ENCODE measurements at regions not wholly inside any gene's neighbourhood (a gene's known extent, or its start where the extent isn't known, plus 50 kb on each side); places are given as distances from the start of the nearest gene placed in this dataset.

- no peak for DNase-seq
- in situ Hi-C loops (cut with HindIII; ENCODE audit: low pct_ligation_motif_present, low pct_unique_long_range_greater_than_20kb, low sequenced_read_pairs), result no loop called here
Measured at GRCh38 chr7:42385912-42386311, 148.9 kb upstream of the GLI3 start.

GRCh38 chr7:42381161-42381560 lies 144.2 kb upstream of the GLI3 start:
- in situ Hi-C loops (cut with HindIII; ENCODE audit: low pct_ligation_motif_present, low pct_unique_long_range_greater_than_20kb, low sequenced_read_pairs), result no loop called here

GRCh38 chr7:42380401-42380800 lies 143.4 kb upstream of the GLI3 start:
- no peak for DNase-seq
- in situ Hi-C loops (cut with HindIII; ENCODE audit: low pct_ligation_motif_present, low pct_unique_long_range_greater_than_20kb, low sequenced_read_pairs), result no loop called here

More at GRCh38 chr7:42381161-42381560, 144.2 kb upstream of the GLI3 start:
- DNase-seq, result no peak

- no peak for DNase-seq
- in situ Hi-C loops (cut with HindIII; ENCODE audit: low pct_ligation_motif_present, low pct_unique_long_range_greater_than_20kb, low sequenced_read_pairs), result no loop called here
Measured at GRCh38 chr7:42378149-42378548, 141.1 kb upstream of the GLI3 start.

- in situ Hi-C loops (cut with HindIII; ENCODE audit: low pct_ligation_motif_present, low pct_unique_long_range_greater_than_20kb, low sequenced_read_pairs), result no loop called here
- DNase-seq, result no peak
Measured at GRCh38 chr7:42373285-42373684, 136.3 kb upstream of the GLI3 start.

- in situ Hi-C loops (cut with HindIII; ENCODE audit: low pct_ligation_motif_present, low pct_unique_long_range_greater_than_20kb, low sequenced_read_pairs), result no loop called here
- no peak for DNase-seq
Measured at GRCh38 chr7:42372479-42372878, 135.5 kb upstream of the GLI3 start.

- DNase-seq, result no peak
- in situ Hi-C loops (cut with HindIII; ENCODE audit: low pct_ligation_motif_present, low pct_unique_long_range_greater_than_20kb, low sequenced_read_pairs), result no loop called here
Measured at GRCh38 chr7:42359946-42360345, 122.9 kb upstream of the GLI3 start.

GRCh38 chr7:42351316-42351935 lies 114.4 kb upstream of the GLI3 start:
- no peak for DNase-seq
- in situ Hi-C loops (cut with HindIII; ENCODE audit: low pct_ligation_motif_present, low pct_unique_long_range_greater_than_20kb, low sequenced_read_pairs), result no loop called here

- in situ Hi-C loops (cut with HindIII; ENCODE audit: low pct_ligation_motif_present, low pct_unique_long_range_greater_than_20kb, low sequenced_read_pairs), result no loop called here
Measured at GRCh38 chr7:42350801-42351200, 113.8 kb upstream of the GLI3 start.

GRCh38 chr7:42348631-42349030 lies 111.6 kb upstream of the GLI3 start:
- in situ Hi-C loops (cut with HindIII; ENCODE audit: low pct_ligation_motif_present, low pct_unique_long_range_greater_than_20kb, low sequenced_read_pairs), result no loop called here
- no peak for DNase-seq

More at GRCh38 chr7:42350801-42351200, 113.8 kb upstream of the GLI3 start:
- DNase-seq, result no peak

- DNase-seq, result no peak
- in situ Hi-C loops (cut with HindIII; ENCODE audit: low pct_ligation_motif_present, low pct_unique_long_range_greater_than_20kb, low sequenced_read_pairs), result no loop called here
Measured at GRCh38 chr7:42348071-42348470, 111.1 kb upstream of the GLI3 start.

- no peak for DNase-seq
- in situ Hi-C loops (cut with HindIII; ENCODE audit: low pct_ligation_motif_present, low pct_unique_long_range_greater_than_20kb, low sequenced_read_pairs), result no loop called here
Measured at GRCh38 chr7:42347616-42348015, 110.6 kb upstream of the GLI3 start.

- in situ Hi-C loops (cut with HindIII; ENCODE audit: low pct_ligation_motif_present, low pct_unique_long_range_greater_than_20kb, low sequenced_read_pairs), result no loop called here
- DNase-seq, result no peak
Measured at GRCh38 chr7:42345478-42346299, 108.7 kb upstream of the GLI3 start.

GRCh38 chr7:42344198-42344755 lies 107.3 kb upstream of the GLI3 start:
- DNase-seq, result no peak
- in situ Hi-C loops (cut with HindIII; ENCODE audit: low pct_ligation_motif_present, low pct_unique_long_range_greater_than_20kb, low sequenced_read_pairs), result no loop called here

- DNase-seq, result no peak
- in situ Hi-C loops (cut with HindIII; ENCODE audit: low pct_ligation_motif_present, low pct_unique_long_range_greater_than_20kb, low sequenced_read_pairs), result no loop called here
Measured at GRCh38 chr7:42342381-42342780, 105.4 kb upstream of the GLI3 start.

- no peak for DNase-seq
Measured at GRCh38 chr7:42340436-42340835, 103.4 kb upstream of the GLI3 start.

GRCh38 chr7:42338916-42339540 lies 102.0 kb upstream of the GLI3 start:
- DNase-seq, result no peak
- in situ Hi-C loops (cut with HindIII; ENCODE audit: low pct_ligation_motif_present, low pct_unique_long_range_greater_than_20kb, low sequenced_read_pairs), result no loop called here

More at GRCh38 chr7:42340436-42340835, 103.4 kb upstream of the GLI3 start:
- in situ Hi-C loops (cut with HindIII; ENCODE audit: low pct_ligation_motif_present, low pct_unique_long_range_greater_than_20kb, low sequenced_read_pairs), result no loop called here

- in situ Hi-C loops (cut with HindIII; ENCODE audit: low pct_ligation_motif_present, low pct_unique_long_range_greater_than_20kb, low sequenced_read_pairs), result no loop called here
- DNase-seq, result no peak
Measured at GRCh38 chr7:42338231-42338915, 101.4 kb upstream of the GLI3 start.
